Activated CD4-positive, CD25-positive, alpha-beta regulatory T cell treated with anti-CD3 and anti-CD28 coated beads, Interleukin-2, amount 50 U/mL, for 72 hours (primary cell): ENCODE measurements at regions not wholly inside any gene's neighbourhood (a gene's known extent, or its start where the extent isn't known, plus 50 kb on each side); places are given as distances from the start of the nearest gene placed in this dataset.
"Not testable (repeated sequence)": the region's sequence is repeated elsewhere in the genome, so short reads cannot be mapped to it uniquely, and the experiment has no call there.

ENCODE experiments used
- DNase-seq: peaks from one replicate; pipeline ENCODE4 v3.0.0; 2021

- DNase-seq: no peak
These were observed 196.9 kb upstream of the CDH11 start for GRCh38 chr16:65318590-65319257.

DNA sequence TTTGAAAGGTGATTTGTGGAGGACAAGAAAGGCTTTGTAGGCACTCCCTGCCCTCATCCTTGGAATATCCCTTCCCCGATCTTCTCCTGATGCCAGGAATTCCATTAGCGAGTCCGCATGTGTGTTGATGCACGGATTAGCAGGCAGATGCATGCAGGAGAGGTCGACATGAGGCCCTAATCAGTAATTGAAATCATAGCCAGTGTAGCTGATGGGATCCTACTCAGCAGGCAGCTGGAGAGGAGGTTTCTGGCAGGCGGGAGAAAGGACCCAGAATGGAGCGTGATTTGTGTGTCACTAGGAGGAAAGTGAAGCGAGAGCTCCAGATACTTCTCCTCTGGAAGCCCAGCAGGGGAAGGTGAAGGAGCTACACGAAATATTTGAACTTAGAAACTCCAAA, 196.3 kb upstream of the CDH11 start:
- DNase-seq: no peak

GRCh38 chr16:65316808-65317207, 194.9 kb upstream of the CDH11 start:
- DNase-seq: no peak

DNA sequence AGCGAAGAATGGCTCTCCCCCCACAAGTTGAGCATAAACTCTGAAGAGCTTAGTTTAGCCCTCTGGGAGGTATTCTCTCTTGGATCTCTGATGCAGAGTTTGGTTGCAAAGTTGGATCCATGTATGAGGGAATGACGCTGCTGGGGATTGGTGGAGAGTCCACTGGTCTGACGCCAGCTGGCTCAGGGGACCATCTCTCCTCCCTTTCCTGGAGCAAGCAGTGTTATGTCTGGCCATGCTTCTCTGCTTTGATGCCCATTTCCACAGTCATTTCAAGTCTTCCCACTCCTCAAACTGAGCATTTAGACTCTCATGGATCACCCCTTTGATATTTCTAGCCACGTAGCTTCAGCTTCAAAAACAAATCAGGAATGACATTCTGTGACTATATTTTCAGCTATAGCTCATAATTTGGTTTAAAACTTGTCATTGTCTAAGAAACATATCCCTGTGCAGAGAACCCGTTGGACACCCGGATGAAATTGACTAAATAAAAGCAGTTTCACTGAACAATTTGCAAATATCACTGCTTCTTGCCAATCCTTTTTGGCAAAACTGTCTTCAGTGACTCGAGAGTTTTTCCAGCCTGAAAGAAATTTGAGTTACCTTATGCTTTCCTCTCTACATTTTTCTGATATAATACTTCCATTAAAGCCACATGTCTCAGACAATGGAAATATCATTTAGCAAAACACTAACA, 193.4 kb upstream of the CDH11 start:
- no peak for DNase-seq

GRCh38 chr16:65314627-65315008, 192.8 kb upstream of the CDH11 start:
- DNase-seq: no peak

GRCh38 chr16:65313936-65314626, 192.2 kb upstream of the CDH11 start:
- DNase-seq: no peak

DNA sequence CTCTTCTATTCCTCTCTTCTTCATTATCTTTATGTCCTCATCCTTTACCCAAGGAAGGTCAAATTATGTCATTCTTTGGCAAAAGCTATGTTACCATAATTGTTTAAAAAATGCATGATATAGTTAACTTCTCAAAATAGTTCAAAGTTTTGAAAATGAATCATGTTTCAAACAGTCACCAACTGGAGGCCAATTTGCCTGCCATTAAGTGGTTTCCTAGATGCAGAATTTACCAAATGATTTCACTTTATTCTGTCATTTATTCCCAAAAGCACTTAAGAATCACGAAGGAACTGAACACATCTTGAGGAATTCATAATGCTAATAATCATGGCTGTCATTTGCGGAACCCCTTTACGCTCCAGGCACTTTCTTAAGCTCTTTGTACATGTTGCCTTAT, 190.9 kb upstream of the CDH11 start:
- DNase-seq: no peak

DNA sequence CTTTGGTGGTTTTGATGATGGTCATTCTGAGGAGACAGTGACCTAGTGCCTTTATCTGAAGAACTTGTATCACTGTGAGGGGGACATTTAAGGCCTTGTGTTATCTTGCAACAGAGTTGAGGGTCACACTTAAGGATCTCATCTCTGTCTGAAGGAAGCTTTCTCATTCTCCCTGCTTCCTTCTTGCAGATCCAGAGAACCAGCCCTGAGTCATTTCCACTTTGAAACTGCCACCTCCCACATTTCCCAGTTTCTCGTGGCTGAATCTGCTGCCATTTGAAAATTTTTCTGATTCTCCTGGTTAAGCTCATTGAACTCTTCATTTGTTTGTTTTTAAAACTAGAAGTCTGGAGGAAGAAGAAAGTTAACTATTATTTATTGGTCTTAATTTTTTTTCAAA, 190.2 kb upstream of the CDH11 start:
- no peak for DNase-seq

DNA sequence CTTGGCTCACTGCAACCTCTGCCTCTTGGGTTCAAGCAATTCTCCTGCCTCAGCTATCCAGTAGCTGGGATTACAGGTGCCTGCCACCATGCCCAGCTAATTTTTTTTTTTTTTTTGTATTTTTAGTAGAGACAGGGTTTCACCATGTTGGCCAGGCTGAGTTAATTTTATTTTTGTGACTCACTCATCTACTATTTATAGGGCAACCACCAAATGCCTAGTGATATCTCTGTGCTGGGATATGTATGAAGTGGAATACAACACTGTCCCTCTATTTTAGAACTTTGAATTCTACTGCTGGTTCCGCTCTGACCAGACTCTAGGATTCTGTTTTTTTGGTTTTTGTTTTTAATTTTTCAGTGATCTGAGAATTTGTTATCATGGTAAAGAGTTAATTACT, 188.6 kb upstream of the CDH11 start:
- not testable (repeated sequence) for DNase-seq

DNA sequence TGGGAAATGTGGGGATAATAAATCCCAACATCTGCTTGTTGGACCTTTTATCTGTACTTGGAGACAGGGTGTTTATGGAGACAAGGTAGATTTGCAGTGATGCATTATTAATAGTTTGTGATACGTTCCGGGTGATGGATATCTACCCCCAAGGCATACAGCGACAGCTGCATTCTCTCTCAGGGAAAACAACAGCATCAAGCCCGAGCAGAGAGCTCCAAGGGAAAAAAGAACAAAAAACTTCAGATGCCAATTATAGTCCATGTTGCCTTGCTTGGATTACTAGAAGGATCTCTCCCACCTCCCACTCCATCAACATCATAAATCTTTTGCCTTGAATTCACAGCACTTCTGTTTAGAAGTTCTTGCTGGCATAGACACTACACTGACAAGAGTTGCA, 187.5 kb upstream of the CDH11 start:
- no peak for DNase-seq

DNA sequence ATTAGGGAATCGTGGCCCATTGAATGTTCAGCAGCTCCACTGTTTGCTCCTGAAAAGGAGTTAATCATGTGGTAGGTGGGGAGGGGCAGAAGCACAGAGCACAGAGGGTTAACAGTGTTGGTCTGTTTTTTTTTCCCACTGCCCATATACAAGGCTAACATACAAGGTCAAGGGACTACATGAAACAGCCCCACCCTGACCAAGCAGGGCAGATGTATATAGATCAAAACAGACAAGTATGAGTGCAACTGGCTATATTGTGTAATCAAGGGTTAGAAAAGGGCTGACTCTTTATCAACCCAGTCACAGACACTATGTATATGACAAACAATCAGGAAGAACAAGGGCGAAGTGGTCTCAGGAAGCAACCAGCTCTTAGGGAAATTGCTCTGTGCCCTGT, 186.6 kb upstream of the CDH11 start:
- no peak for DNase-seq

- no peak for DNase-seq
These were observed 185.4 kb upstream of the CDH11 start for GRCh38 chr16:65307286-65307685.

- DNase-seq: no peak
These were observed 184.9 kb upstream of the CDH11 start for GRCh38 chr16:65306722-65307121.

GRCh38 chr16:65306300-65306699, 184.4 kb upstream of the CDH11 start:
- DNase-seq: no peak

DNA sequence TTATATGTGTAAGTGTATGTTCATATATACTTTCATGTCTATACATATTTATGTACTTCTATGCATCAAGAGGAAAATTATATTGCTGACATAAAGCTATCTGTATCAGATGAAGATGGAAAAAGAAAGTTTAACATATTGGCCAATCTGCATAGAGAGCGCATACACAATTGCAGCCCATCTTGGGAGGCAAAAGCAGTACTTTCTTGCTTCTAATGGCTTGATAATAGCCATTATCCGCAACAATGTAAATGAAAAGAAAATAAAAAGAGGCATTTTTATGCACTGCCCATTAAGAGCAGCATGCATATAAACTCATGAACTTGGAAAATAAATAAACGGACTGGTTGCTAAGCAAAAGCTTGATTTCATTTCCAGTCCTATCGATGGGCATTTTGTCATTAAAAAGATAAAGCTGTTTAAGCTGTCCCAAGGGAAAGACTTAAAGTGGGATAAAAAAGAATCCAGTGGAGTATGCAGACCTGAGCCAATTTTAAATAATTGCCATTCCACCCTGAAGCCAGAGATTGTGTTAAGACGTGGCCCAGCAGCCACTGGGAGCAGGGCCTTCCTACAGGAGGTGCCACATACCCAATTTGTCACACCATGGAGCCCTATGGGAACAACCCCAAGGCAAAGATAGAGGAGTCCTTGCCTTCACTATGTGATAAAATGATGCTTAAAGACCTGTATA, 183.6 kb upstream of the CDH11 start:
- DNase-seq: no peak

DNA sequence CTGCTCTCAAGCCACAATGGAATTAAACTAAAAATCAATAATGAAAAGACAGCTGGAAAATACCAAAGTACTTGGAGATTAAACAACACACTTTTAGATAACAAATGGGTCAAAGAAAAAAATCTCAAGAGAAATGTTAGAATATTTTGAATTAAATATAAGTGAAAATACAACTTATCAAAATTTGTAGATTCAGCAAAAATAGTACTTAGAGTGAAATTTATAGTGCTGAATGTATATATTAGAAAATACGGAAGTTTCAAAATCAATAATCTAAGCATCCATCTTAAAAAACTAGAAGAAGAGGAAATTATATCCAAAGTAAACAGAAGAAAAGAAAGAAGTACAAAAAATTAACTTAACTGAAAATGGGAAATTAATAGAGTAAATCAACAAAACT, 179.2 kb upstream of the CDH11 start:
- no peak for DNase-seq

GRCh38 chr16:65297453-65297852, 175.6 kb upstream of the CDH11 start:
- DNase-seq: no peak

GRCh38 chr16:65295527-65295926, 173.7 kb upstream of the CDH11 start:
- DNase-seq: no peak

DNA sequence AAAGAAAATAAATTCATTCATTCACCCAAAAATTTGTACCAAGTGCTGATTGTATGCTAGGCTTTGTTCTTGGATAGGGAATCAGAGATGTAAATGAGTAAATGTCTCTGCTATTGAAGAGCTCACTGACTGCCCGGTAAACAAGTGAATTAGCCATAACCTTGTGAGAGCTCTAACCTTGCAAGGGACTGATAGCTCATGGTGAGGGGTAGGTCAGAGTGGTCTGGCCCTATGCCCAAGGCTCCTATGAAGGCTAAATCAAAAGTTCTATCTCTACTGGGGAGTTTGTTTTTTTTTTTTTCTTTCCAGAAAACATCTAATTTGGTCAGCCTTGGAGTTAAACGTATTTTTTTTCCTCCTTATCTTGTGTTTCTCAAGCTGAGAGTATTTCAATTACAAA, 172.8 kb upstream of the CDH11 start:
- DNase-seq: no peak

GRCh38 chr16:65294165-65294564, 172.3 kb upstream of the CDH11 start:
- no peak for DNase-seq

GRCh38 chr16:65289022-65289421, 167.2 kb upstream of the CDH11 start:
- DNase-seq: no peak

DNA sequence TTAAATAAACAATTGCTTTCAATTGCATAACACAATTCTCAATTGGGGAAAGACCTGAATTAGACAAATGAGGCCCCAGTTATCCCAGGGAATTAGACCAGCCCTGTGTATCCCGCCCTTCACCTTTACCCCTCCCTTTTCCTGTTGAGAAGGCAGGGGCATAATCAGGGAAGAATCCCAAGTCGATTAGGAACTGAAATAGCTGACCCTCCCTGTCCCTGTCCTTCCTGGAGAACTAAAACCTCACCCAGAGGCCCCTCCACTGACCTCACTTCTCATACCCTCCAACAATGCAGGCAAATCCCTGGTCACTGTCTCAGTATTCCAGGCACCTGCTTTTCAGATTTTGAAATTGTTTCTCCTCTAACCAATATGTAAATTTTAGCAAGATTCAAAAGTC, 165.4 kb upstream of the CDH11 start:
- DNase-seq: no peak

GRCh38 chr16:65285128-65286048, 163.5 kb upstream of the CDH11 start:
- no peak for DNase-seq
